ENCODE measurements at regions not wholly inside any gene's neighbourhood (a gene's known extent, or its start where the extent isn't known, plus 50 kb on each side); places are given as distances from the start of the nearest gene placed in this dataset.

DNA sequence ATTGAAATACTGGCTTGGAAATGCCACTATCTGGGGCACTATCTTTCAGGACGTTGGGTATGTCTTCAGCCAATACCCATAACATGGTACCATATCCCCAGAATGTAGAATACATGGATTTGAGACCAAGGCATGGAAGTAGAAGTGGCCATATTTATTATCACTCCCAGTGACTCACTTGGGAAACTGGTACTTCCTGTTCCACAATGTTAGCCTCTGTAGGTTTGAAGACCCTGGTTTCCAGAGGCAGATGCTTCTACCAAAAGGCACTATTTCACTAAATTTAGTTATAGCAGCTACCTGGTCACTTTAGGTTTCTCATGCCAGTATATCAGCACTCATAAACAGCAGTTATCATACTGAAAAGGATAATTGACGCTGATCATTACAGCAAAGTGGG lies 184.2 kb downstream of the CCDC71L start:
- no peaks in the 10 kb centered on the region for H3K9me1 ChIP-seq (ENCODE audit: control insufficient read depth, extremely low read depth, insufficient read depth, low read length)
- no peak for DNase-seq (ENCODE audit: low read depth, low spot score)
- no peaks in the 10 kb centered on the region for H3K36me3 ChIP-seq (ENCODE audit: control insufficient read depth in 2 of 2, extremely low read depth in 1 of 2, insufficient read depth in 2 of 2, low read length in 2 of 2)
- H3K4me3 ChIP-seq (ENCODE audit: control insufficient read depth in 2 of 3, extremely low read depth in 1 of 3, insufficient read depth in 2 of 3, low read depth in 1 of 3, low read length in 3 of 3): no peak overlapping the region
- H3K9me3 ChIP-seq (ENCODE audit: control insufficient read depth, low read depth, low read length): no peaks in the 10 kb centered on the region
- H2AFZ ChIP-seq (ENCODE audit: control insufficient read depth, low read length): peak overlapping the region; percentile 58
- dilution Hi-C loops (cut with MboI; ENCODE audit: extremely low pct_ligation_motif_present, low sequenced_read_pairs): no loop called here
- H3K27me3 ChIP-seq (ENCODE audit: control insufficient read depth, extremely low read depth, insufficient read depth, low read length): no peaks in the 10 kb centered on the region
- no peaks in the 10 kb centered on the region for H4K20me1 ChIP-seq (ENCODE audit: control insufficient read depth, extremely low read depth, insufficient read depth, low read length)
- FAIRE-seq: peak; percentile 39
- no peak overlapping the region for H3K4me2 ChIP-seq (ENCODE audit: control insufficient read depth, extremely low read depth, insufficient read depth, low read depth, low read length)
- no peak overlapping the region for H3K9ac ChIP-seq (ENCODE audit: control insufficient read depth, extremely low read depth, insufficient read depth, low read length)
- H3K4me1 ChIP-seq (ENCODE audit: control insufficient read depth, extremely low read depth, insufficient read depth, low read length): no peaks in the 10 kb centered on the region
- TF ChIP-seq, protein P1, sequence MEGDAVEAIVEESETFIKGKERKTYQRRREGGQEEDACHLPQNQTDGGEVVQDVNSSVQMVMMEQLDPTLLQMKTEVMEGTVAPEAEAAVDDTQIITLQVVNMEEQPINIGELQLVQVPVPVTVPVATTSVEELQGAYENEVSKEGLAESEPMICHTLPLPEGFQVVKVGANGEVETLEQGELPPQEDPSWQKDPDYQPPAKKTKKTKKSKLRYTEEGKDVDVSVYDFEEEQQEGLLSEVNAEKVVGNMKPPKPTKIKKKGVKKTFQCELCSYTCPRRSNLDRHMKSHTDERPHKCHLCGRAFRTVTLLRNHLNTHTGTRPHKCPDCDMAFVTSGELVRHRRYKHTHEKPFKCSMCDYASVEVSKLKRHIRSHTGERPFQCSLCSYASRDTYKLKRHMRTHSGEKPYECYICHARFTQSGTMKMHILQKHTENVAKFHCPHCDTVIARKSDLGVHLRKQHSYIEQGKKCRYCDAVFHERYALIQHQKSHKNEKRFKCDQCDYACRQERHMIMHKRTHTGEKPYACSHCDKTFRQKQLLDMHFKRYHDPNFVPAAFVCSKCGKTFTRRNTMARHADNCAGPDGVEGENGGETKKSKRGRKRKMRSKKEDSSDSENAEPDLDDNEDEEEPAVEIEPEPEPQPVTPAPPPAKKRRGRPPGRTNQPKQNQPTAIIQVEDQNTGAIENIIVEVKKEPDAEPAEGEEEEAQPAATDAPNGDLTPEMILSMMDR (optimal IDR thresholded peaks at IDR 0.05 in 1 of 3, IDR thresholded peaks at IDR 0.05 in 1 of 3, conservative IDR thresholded peaks at IDR 0.05 in 1 of 3; ENCODE audit: extremely low read depth in 1 of 3, insufficient read depth in 2 of 3, low read length in 3 of 3): no peak
- TF ChIP-seq EZH2 (IDR thresholded peaks at IDR 0.05; ENCODE audit: low read length): no peak
- H3K79me2 ChIP-seq (ENCODE audit: control insufficient read depth, insufficient read depth, low read length): no peaks in the 10 kb centered on the region
- H3K27ac ChIP-seq (ENCODE audit: control insufficient read depth, insufficient read depth, low read length): no peak overlapping the region

DNA sequence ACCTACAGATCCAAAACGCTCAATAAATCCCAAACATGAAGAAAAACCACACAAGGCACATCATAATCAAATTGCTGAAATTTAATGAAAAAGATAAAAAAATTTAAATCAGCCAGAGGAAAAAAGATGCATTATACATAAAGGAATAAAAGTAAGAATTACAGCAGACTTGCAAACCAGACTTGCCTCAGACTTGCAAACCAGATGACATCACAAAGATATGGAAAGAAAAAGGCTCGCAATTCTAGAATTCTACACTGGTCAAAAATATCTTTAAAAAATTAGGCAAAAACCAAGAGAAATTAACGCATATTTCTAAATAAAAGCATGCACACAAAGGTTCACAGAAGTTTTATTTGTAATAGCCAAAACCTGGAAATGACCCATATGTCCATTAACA lies 188.0 kb upstream of the NAMPT start:
- Histone ChIP-seq H3K9me3 (ENCODE audit: control insufficient read depth, low read depth, low read length) (no peaks in the 10 kb centered on the region), H2AFZ (ENCODE audit: control insufficient read depth, low read length) (no peak overlapping the region), H3K4me2 (ENCODE audit: control insufficient read depth, extremely low read depth, insufficient read depth, low read depth, low read length) (no peak overlapping the region), H3K4me3 (ENCODE audit: control insufficient read depth in 2 of 3, extremely low read depth in 1 of 3, insufficient read depth in 2 of 3, low read depth in 1 of 3, low read length in 3 of 3) (no peak overlapping the region), H3K36me3 (ENCODE audit: control insufficient read depth in 2 of 2, extremely low read depth in 1 of 2, insufficient read depth in 2 of 2, low read length in 2 of 2) (no peaks in the 10 kb centered on the region), H3K27me3 (ENCODE audit: control insufficient read depth, extremely low read depth, insufficient read depth, low read length) (no peaks in the 10 kb centered on the region), H3K79me2 (ENCODE audit: control insufficient read depth, insufficient read depth, low read length) (no peaks in the 10 kb centered on the region), H3K9me1 (ENCODE audit: control insufficient read depth, extremely low read depth, insufficient read depth, low read length) (no peaks in the 10 kb centered on the region), H4K20me1 (ENCODE audit: control insufficient read depth, extremely low read depth, insufficient read depth, low read length) (no peaks in the 10 kb centered on the region), H3K9ac (ENCODE audit: control insufficient read depth, extremely low read depth, insufficient read depth, low read length) (no peak overlapping the region), H3K27ac (ENCODE audit: control insufficient read depth, insufficient read depth, low read length) (no peak overlapping the region), H3K4me1 (ENCODE audit: control insufficient read depth, extremely low read depth, insufficient read depth, low read length) (no peaks in the 10 kb centered on the region)
- DNase-seq (ENCODE audit: low read depth, low spot score) (no peak), FAIRE-seq (no peak)
- TF ChIP-seq, protein P1 (optimal IDR thresholded peaks at IDR 0.05 in 1 of 3, IDR thresholded peaks at IDR 0.05 in 1 of 3, conservative IDR thresholded peaks at IDR 0.05 in 1 of 3; ENCODE audit: extremely low read depth in 1 of 3, insufficient read depth in 2 of 3, low read length in 3 of 3): no peak
- no peak for TF ChIP-seq EZH2 (IDR thresholded peaks at IDR 0.05; ENCODE audit: low read length)
- dilution Hi-C loops (cut with MboI; ENCODE audit: extremely low pct_ligation_motif_present, low sequenced_read_pairs): no loop called here
